IMR-90 (cell line): ENCODE measurements at regions not wholly inside any gene's neighbourhood (a gene's known extent, or its start where the extent isn't known, plus 50 kb on each side); places are given as distances from the start of the nearest gene placed in this dataset.

Source experiments
- ATAC-seq: fragments of 200-7000 bp; cut with Tn5 transposase; 2 replicates; pipeline ENCODE4 v1.9.1; 2020; ENCODE audit warnings: low read depth, mild to moderate bottlenecking, moderate library complexity
- BruUV-seq: library from RNA; stranded (reverse); fragments of 400-500 nt; replicated peaks from 2 replicates; lab custom pipeline; 2021; lab: Mats Ljungman, UMichigan
- CTCF ChIA-PET: fragments of 300-600 bp; formaldehyde crosslinking; extraction: SDS; loops from one replicate; lab custom pipeline; 2021; ENCODE audit warnings: antibody characterized with exemption; lab: Yijun Ruan, JAX
- POLR2A ChIA-PET: fragments of 300-600 bp; sonication (Branson Sonifier 250); formaldehyde crosslinking; loops from one replicate; lab custom pipeline; 2022; ENCODE audit warnings: antibody characterized with exemption; ENCODE audit not compliant: unreplicated experiment; lab: Charles Lee
- DNase-seq: peaks from one replicate; pipeline ENCODE4 v3.0.0; 2013
- H2AFZ ChIP-seq: replicated peaks from 2 replicates; pipeline ENCODE3; 2013; ENCODE audit warnings: low read length, mild to moderate bottlenecking; ENCODE audit not compliant: poor library complexity
- H2AK5ac ChIP-seq: 2 replicates; pipeline ENCODE4 v1.6.1; 2013; ENCODE audit warnings: low read depth, low read length, inconsistent platforms
- H2AK9ac ChIP-seq: replicated peaks from 2 replicates; pipeline ENCODE3; 2013; ENCODE audit warnings: mild to moderate bottlenecking, low read depth, low read length, moderate library complexity; ENCODE audit not compliant: poor library complexity
- H2BK120ac ChIP-seq: 2 replicates; pipeline ENCODE4 v1.6.1; 2013; ENCODE audit warnings: low read depth, low read length, inconsistent platforms
- H2BK15ac ChIP-seq: 3 replicates; pipeline ENCODE4 v1.6.1; 2013; ENCODE audit warnings: low read depth, low read length, inconsistent platforms
- H2BK20ac ChIP-seq: 2 replicates; pipeline ENCODE4 v1.6.1; 2013; ENCODE audit warnings: low read depth, mild to moderate bottlenecking, inconsistent platforms, low read length, moderate library complexity
- H2BK5ac ChIP-seq: 2 replicates; pipeline ENCODE4 v1.6.1; 2013; ENCODE audit warnings: mild to moderate bottlenecking, low read depth, low read length, inconsistent platforms; ENCODE audit not compliant: poor library complexity, severe bottlenecking
- H3K14ac ChIP-seq: replicated peaks from 2 replicates; pipeline ENCODE4 v1.6.1; 2013; ENCODE audit warnings: low read depth, low read length, inconsistent platforms
- H3K18ac ChIP-seq: 2 replicates; pipeline ENCODE4 v1.6.1; 2013; ENCODE audit warnings: low read depth, low read length, control low read depth
- H3K23ac ChIP-seq: 2 replicates; pipeline ENCODE4 v1.6.1; 2013; ENCODE audit warnings: low read depth, low read length, inconsistent platforms
- H3K27ac ChIP-seq: 2 replicates; pipeline ENCODE4 v1.5.1; 2013; ENCODE audit warnings: mild to moderate bottlenecking, control low read depth, low read length; ENCODE audit not compliant: insufficient read depth
- H3K27me3 ChIP-seq: 2 replicates; pipeline ENCODE4 v1.6.1; 2013; ENCODE audit warnings: low read length; ENCODE audit not compliant: control insufficient read depth, insufficient read depth
- H3K36me3 ChIP-seq: 2 replicates; pipeline ENCODE4 v1.6.1; 2013; ENCODE audit warnings: low read length, mixed read lengths; ENCODE audit not compliant: control insufficient read depth, insufficient read depth
- H3K4ac ChIP-seq: 2 replicates; pipeline ENCODE4 v1.6.1; 2013; ENCODE audit warnings: low read depth, low read length, inconsistent platforms
- H3K4me1 ChIP-seq: 2 replicates; pipeline ENCODE4 v1.6.1; 2013; ENCODE audit warnings: low read length, mixed read lengths; ENCODE audit not compliant: control insufficient read depth, insufficient read depth
- H3K4me2 ChIP-seq: 2 replicates; pipeline ENCODE4 v1.6.1; 2013; ENCODE audit warnings: low read depth, mild to moderate bottlenecking, control low read depth, low read length, moderate library complexity
- H3K4me3 ChIP-seq: 2 replicates; pipeline ENCODE4 v1.5.1; 2013; ENCODE audit warnings: low read depth, mild to moderate bottlenecking, control low read depth, low read length, moderate library complexity; ENCODE audit not compliant: insufficient read depth
- H3K56ac ChIP-seq: 2 replicates; pipeline ENCODE4 v1.6.1; 2013; ENCODE audit warnings: low read length, inconsistent platforms; ENCODE audit not compliant: insufficient read depth; ENCODE audit errors: extremely low read depth
- H3K79me1 ChIP-seq, 2 experiments: 2 replicates each; pipeline ENCODE4 v1.6.1; 2013; ENCODE audit warnings: low read length in 2 of 2, inconsistent platforms in 1 of 2, low read depth in 1 of 2
- H3K9ac ChIP-seq: 2 replicates; pipeline ENCODE4 v1.6.1; 2013; ENCODE audit warnings: low read depth, low read length, control low read depth
- H3K9me1 ChIP-seq: 2 replicates; pipeline ENCODE4 v1.6.1; 2013; ENCODE audit warnings: low read length, inconsistent platforms; ENCODE audit not compliant: insufficient read depth
- H3K9me3 ChIP-seq: 2 replicates; pipeline ENCODE4 v1.6.1; 2013; ENCODE audit warnings: low read length; ENCODE audit not compliant: control insufficient read depth, insufficient read depth
- H4K20me1 ChIP-seq: 2 replicates; pipeline ENCODE4 v1.6.1; 2013; ENCODE audit warnings: low read length, inconsistent platforms; ENCODE audit not compliant: insufficient read depth
- H4K5ac ChIP-seq: 2 replicates; pipeline ENCODE4 v1.6.1; 2013; ENCODE audit warnings: mild to moderate bottlenecking, low read depth, low read length, control low read depth
- H4K8ac ChIP-seq, 2 experiments: 2 replicates each; pipeline ENCODE4 v1.6.1; 2013; ENCODE audit warnings: low read depth in 2 of 2, low read length in 2 of 2, control low read depth in 1 of 2, inconsistent platforms in 1 of 2
- H4K91ac ChIP-seq: 2 replicates; pipeline ENCODE4 v1.6.1; 2013; ENCODE audit warnings: low read depth, low read length, inconsistent platforms; ENCODE audit not compliant: insufficient read depth
- BHLHE40 ChIP-seq: fragments of 150-350 bp; IDR thresholded peaks from 2 replicates; pipeline ENCODE4 v1.6.1; 2016; ENCODE audit warnings: mild to moderate bottlenecking, low read depth, low read length
- CEBPB ChIP-seq: IDR thresholded peaks from 2 replicates; pipeline ENCODE4 v1.6.1; 2012; ENCODE audit warnings: low read depth, low read length, improper control_type of control experiment
- CTCF ChIP-seq: conservative IDR thresholded peaks from 2 replicates; pipeline ENCODE4 v1.5.1; 2012; ENCODE audit warnings: mild to moderate bottlenecking, low read depth, low read length, improper control_type of control experiment
- ELK1 ChIP-seq: fragments of 150-350 bp; IDR thresholded peaks from 2 replicates; pipeline ENCODE4 v1.6.1; 2016; ENCODE audit warnings: low read depth, mild to moderate bottlenecking, low read length, moderate library complexity, borderline replicate concordance
- FOS ChIP-seq: fragments of 150-350 bp; IDR thresholded peaks from 2 replicates; pipeline ENCODE4 v1.6.1; 2016; ENCODE audit warnings: low read depth, low read length
- MAFK ChIP-seq: IDR thresholded peaks from 2 replicates; pipeline ENCODE4 v1.6.1; 2012; ENCODE audit warnings: low read depth, low read length, improper control_type of control experiment
- MAZ ChIP-seq: IDR thresholded peaks from 2 replicates; pipeline ENCODE4 v1.6.1; 2012; ENCODE audit warnings: low read depth, mild to moderate bottlenecking, low read length, improper control_type of control experiment, moderate library complexity, borderline replicate concordance
- MXI1 ChIP-seq: IDR thresholded peaks from 2 replicates; pipeline ENCODE4 v1.6.1; 2012; ENCODE audit warnings: low read depth, mild to moderate bottlenecking, low read length, moderate library complexity, borderline replicate concordance
- NFE2L2 ChIP-seq: fragments of 150-350 bp; IDR thresholded peaks from 2 replicates; pipeline ENCODE4 v1.6.1; 2016; ENCODE audit warnings: low read depth, mild to moderate bottlenecking, low read length
- POLR2A ChIP-seq: IDR thresholded peaks from 2 replicates; pipeline ENCODE4 v1.6.1; 2012; ENCODE audit warnings: mild to moderate bottlenecking, low read depth, low read length
- RAD21 ChIP-seq: IDR thresholded peaks from 2 replicates; pipeline ENCODE4 v1.6.1; 2012; ENCODE audit warnings: low read length, improper control_type of control experiment
- RCOR1 ChIP-seq: IDR thresholded peaks from 2 replicates; pipeline ENCODE4 v1.6.1; 2012; ENCODE audit warnings: mild to moderate bottlenecking, low read length, improper control_type of control experiment; ENCODE audit not compliant: insufficient replicate concordance
- RFX5 ChIP-seq: IDR thresholded peaks from 2 replicates; pipeline ENCODE4 v1.8.0; 2012; ENCODE audit warnings: low read depth, mild to moderate bottlenecking, low read length, moderate library complexity
- USF2 ChIP-seq: fragments of 150-350 bp; IDR thresholded peaks from 2 replicates; pipeline ENCODE4 v1.6.1; 2017; ENCODE audit warnings: mild to moderate bottlenecking, antibody characterized with exemption, low read length, low read depth
- WGBS, 2 experiments: methylation state at CpG; one replicate each; pipeline versions ENCODE4 v1.1.5 to v1.1.7; 2013; ENCODE audit warnings: missing lambda C conversion rate in 2 of 2; ENCODE audit not compliant: insufficient read length in 1 of 2; ENCODE audit errors: extremely low coverage in 2 of 2; 5-methylcytosine and 5-hydroxymethylcytosine counted together
- dilution Hi-C: fragments of 300-500 bp; cut with HindIII; formaldehyde crosslinking; loops from one replicate; pipeline ENCODE4 v1.14.3; 2018; ENCODE audit warnings: low sequenced_read_pairs; ENCODE audit not compliant: unreplicated experiment
- in situ Hi-C: fragments of 300-500 bp; cut with MboI; formaldehyde crosslinking; loops from 3 replicates; pipeline ENCODE4 v1.14.3; 2019; ENCODE audit warnings: low sequenced_read_pairs, inconsistent platforms, mixed read lengths
- intact Hi-C: fragments of 100-400 bp; cut with micrococcal nuclease; formaldehyde crosslinking; loops from 2 replicates; pipeline ENCODE4 v1.10.0; 2022

- Histone ChIP-seq H2AK9ac (no peak overlapping the region), H3K27ac (no peak overlapping the region), H4K20me1 (no peaks in the 10 kb centered on the region), H4K91ac (no peak overlapping the region), H3K14ac (no peak overlapping the region), H3K56ac (no peak overlapping the region), H3K9me1 (peaks cover 15% of the 10 kb centered on the region; the same call in 1 of the 2 replicates), H3K4ac (no peak overlapping the region), H4K5ac (no peak overlapping the region), H3K9ac (no peak overlapping the region), H3K79me1 (no peaks in the 10 kb centered on the region), H3K27me3 (no peaks in the 10 kb centered on the region), H3K4me1 (peaks cover 6% of the 10 kb centered on the region; the same call in 1 of the 2 replicates), H2BK20ac (peak overlapping the region; percentile 31; the same call in 1 of the 2 replicates), H4K8ac (no peak overlapping the region), H2AK5ac (no peak overlapping the region), H3K4me3 (no peak overlapping the region), H3K4me2 (no peak overlapping the region), H2BK5ac (no peak overlapping the region), H3K9me3 (no peaks in the 10 kb centered on the region), H3K23ac (no peak overlapping the region), H3K36me3 (no peaks in the 10 kb centered on the region), H2BK120ac (peak overlapping the region; percentile 52), H2BK15ac (no peak overlapping the region), H3K18ac (no peak overlapping the region), H2AFZ (peak overlapping the region; percentile 54)
- intact Hi-C loops = no loop called here
- ChIA-PET POLR2A (no interaction called here), CTCF (no interaction called here)
- 100% methylated on average over 3 of the region's 12 CpGs; no CpG with 5 or more reads in 1 of the 2 experiments for WGBS, 2 experiments
- no TSS peak for BruUV-seq
- TF ChIP-seq RCOR1 (no peak), MAFK (no peak), ELK1 (no peak), BHLHE40 (no peak), CTCF (no peak), CEBPB (no peak), MXI1 (no peak), NFE2L2 (no peak), FOS (no peak), RAD21 (no peak), POLR2A (no peak), MAZ (no peak), USF2 (no peak), RFX5 (no peak)
- dilution Hi-C loops = no loop called here
- ATAC-seq = no peak
- no peak for DNase-seq
- in situ Hi-C loops = no loop called here
Measured at GRCh38 chr1:91611483-91611917, 110.8 kb downstream of the CDC7 start.
